ENCODE measurements at regions not wholly inside any gene's neighbourhood (a gene's known extent, or its start where the extent isn't known, plus 50 kb on each side); places are given as distances from the start of the nearest gene placed in this dataset.

- no peak overlapping the region for H3K4me3 ChIP-seq (ENCODE audit: low read depth, low read length)
- no peak for TF ChIP-seq CTCF (IDR thresholded peaks at IDR 0.05; ENCODE audit: insufficient read depth, low read depth, low read length, missing control alignments)
- no peak for DNase-seq (ENCODE audit: low read depth)
Measured at GRCh38 chr4:53905276-53905940, 159.0 kb downstream of the CHIC2 start.

- DNase-seq (ENCODE audit: low read depth): no peak
- TF ChIP-seq CTCF (IDR thresholded peaks at IDR 0.05; ENCODE audit: insufficient read depth, low read depth, low read length, missing control alignments): no peak
- H3K4me3 ChIP-seq (ENCODE audit: low read depth, low read length): no peak overlapping the region
Measured at GRCh38 chr4:53902786-53903185, 161.6 kb downstream of the CHIC2 start.

GRCh38 chr4:53900271-53900649 lies 164.1 kb downstream of the CHIC2 start:
- no peak for DNase-seq (ENCODE audit: low read depth)
- TF ChIP-seq CTCF (IDR thresholded peaks at IDR 0.05; ENCODE audit: insufficient read depth, low read depth, low read length, missing control alignments): no peak
- no peak overlapping the region for H3K4me3 ChIP-seq (ENCODE audit: low read depth, low read length)

- H3K4me3 ChIP-seq (ENCODE audit: low read depth, low read length): no peak overlapping the region
- TF ChIP-seq CTCF (IDR thresholded peaks at IDR 0.05; ENCODE audit: insufficient read depth, low read depth, low read length, missing control alignments): no peak
- DNase-seq (ENCODE audit: low read depth): no peak
Measured at GRCh38 chr4:53899586-53900270, 164.7 kb downstream of the CHIC2 start.

GRCh38 chr4:53895137-53895536 lies 169.3 kb downstream of the CHIC2 start:
- TF ChIP-seq CTCF (IDR thresholded peaks at IDR 0.05; ENCODE audit: insufficient read depth, low read depth, low read length, missing control alignments): no peak
- DNase-seq (ENCODE audit: low read depth): no peak
- H3K4me3 ChIP-seq (ENCODE audit: low read depth, low read length): no peak overlapping the region

GRCh38 chr4:53890461-53890860 lies 173.9 kb downstream of the CHIC2 start:
- no peak for TF ChIP-seq CTCF (IDR thresholded peaks at IDR 0.05; ENCODE audit: insufficient read depth, low read depth, low read length, missing control alignments)
- no peak overlapping the region for H3K4me3 ChIP-seq (ENCODE audit: low read depth, low read length)
- no peak for DNase-seq (ENCODE audit: low read depth)

All from GM12865 (cell line).